NCI-H187 (cell line): ENCODE measurements at regions not wholly inside any gene's neighbourhood (a gene's known extent, or its start where the extent isn't known, plus 50 kb on each side); places are given as distances from the start of the nearest gene placed in this dataset.

Source experiments
- DNase-seq, 2 experiments: peaks; one replicate each; lab custom pipeline; 2025; lab: John Stamatoyannopoulos, UW

GRCh38 chr1:83725735-83726360, 273.1 kb downstream of the TTLL7 start:
- DNase-seq = no peak

GRCh38 chr1:83718338-83718737, 280.6 kb downstream of the TTLL7 start:
- no peak for DNase-seq

DNA sequence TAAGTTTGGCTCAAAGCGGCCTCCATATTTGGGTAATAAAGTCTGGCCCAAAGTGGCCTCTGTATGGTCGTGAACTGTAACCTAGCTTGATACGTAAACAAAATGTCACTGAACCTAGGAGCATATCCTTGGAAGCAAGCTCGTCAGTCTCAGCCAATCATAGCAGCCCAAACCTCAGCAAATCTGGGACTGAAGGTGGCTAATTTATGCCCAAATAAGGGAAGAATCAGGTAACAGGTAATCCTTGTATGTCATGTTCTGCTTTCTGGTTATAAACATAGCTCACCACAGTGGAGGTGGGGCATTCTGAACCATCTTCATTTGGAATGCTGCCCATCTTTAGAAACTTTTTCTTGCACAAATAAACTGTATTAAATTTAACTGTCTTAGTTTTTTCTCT, 281.1 kb downstream of the TTLL7 start:
- DNase-seq = no peak

- no peak for DNase-seq
Observed at GRCh38 chr1:83716641-83717040, 282.3 kb downstream of the TTLL7 start.

DNA sequence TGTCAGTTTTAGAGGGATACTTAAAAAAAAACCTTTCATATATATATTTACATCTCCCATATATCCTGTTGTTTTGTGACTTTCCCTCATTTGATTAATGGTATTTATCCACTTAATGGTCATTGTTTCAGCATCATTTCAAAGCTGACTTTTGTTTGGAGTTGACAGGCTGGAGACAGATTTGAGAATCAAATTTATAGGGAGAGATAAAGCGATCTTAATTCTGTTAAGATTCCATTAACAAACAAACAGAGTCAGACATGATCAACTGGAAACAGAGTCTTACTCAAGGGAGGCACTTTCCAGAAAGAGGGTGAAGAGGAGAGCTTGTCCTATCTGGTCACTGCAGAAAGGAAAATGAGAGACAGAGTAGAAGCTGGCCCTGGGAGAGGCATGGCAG, 283.4 kb downstream of the TTLL7 start:
- DNase-seq = no peak

- no peak for DNase-seq
Observed at GRCh38 chr1:83709662-83710061, 289.3 kb downstream of the TTLL7 start.

DNA sequence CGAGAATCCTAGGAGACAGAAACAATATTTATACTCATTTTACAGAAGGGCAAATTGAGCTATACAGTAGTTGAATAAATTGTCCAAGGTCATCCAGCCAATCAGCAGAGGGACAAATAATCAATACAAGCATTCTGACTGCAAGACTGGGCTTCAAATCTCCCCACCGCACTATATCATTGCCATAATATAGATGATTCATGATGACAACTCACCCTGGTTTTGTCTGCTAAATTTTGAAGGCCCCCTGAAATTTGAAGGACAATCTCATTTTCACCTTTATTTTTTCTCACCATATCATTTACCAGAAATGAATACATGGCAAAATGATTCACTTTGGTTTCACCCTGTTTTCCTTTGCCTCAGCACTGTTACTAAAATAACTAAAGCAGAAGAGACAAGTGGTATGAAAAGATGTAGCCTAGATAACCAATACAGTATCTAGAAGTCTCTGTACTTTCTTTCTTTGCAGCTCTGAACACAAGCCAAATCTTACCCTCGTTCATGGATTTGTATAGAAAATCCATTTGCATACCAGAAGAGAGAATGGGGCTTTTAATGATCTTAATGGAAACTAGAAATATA, 292.5 kb downstream of the TTLL7 start:
- DNase-seq = no peak

DNA sequence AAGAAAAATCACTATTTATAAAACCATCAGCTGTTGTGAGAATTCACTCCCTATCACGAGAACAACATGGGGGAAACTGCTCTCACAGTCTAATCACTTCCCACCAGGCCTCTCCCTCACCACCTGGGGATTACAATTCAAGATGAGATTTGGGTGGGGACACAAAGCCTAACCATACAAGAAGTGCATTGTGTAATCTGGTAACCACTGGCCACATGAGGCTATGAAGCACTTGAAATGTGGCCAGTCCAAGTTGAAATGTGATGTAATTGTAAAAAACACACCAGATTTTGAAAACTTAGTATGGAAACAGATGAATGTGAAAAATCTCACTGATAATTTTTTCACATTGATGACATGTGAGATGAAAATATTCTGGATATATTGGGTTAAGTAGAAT, 293.8 kb downstream of the TTLL7 start:
- DNase-seq = no peak

GRCh38 chr1:83704350-83704749, 294.6 kb downstream of the TTLL7 start:
- DNase-seq = no peak

DNA sequence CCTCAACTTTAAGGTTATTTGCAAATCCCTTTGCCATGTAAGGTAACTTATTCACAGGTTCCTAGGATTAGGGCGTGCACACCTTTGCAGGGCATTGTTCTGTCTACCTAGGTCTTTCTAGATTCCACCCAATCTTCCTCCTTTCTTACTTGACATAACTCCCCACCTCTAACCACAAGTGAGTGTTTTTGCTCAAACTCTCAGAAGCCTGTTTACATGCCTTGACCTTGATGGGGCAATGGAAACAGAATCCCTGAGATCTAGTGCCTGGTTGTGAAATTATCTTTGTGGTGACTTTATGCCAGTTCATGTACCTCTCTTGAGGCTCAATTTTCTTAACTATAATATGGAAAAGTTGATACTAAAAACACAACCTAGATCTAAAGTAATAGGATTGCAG, 296.6 kb downstream of the TTLL7 start:
- no peak for DNase-seq

DNA sequence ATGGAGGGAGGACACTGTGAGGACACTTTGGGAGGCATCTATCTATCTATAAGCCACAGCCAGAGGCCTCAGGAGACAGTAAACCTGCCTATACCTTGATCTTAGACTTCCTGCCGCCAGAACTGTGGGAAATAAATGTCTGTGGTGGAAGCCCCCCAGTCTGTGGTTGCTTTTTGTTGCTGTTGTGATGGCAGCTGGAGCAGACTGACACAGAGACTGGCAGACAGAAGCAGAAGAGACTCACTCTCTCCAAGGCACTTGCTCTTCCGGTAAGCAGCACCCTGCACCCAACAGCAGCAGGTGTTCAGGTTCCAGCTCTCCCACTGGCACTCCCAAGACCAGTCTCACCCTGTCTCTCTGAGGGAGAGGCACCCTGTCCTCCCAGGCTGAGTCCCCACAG, 297.6 kb downstream of the TTLL7 start:
- DNase-seq = no peak

DNA sequence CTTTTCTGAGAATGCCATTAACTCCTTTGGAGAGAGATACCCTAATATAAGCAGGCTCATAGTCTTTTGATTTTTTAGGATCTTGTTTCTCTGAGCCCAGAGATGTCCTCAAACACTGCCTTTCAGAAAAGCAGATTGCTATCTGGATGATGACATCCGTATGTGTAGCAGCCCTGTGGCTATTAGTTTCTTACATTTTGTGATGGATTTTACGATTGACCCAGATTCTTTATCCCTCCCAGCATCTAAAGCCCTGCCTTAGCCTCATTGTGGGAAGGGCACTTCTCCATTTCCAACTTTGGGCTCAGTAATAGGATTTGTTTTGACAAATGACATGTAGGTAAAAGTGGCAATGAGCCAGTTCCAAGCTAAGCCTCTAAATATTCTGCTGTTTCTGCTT, 300.3 kb downstream of the TTLL7 start:
- no peak for DNase-seq

- DNase-seq = no peak
Observed at GRCh38 chr1:83697961-83698360, 301.0 kb downstream of the TTLL7 start.

DNA sequence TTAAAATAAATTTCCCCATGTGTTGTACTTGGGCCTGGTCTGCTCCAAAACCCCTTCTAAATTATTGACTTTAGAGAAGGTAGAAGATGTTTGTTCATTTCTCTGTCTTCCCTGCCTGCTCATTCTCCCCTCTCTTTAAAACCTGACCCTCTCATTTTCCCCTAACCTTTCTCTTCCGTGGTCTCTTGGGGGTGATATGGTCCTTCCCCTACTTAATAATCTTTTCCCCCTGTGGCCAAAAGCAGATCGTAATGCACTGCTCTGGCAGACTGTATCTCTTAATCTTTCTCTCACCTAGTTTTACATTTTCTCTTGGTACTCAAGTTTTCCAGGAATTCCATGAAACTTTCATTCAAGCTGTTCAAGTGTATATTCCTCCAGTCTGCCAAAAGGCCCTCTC, 301.7 kb downstream of the TTLL7 start:
- DNase-seq = no peak

DNA sequence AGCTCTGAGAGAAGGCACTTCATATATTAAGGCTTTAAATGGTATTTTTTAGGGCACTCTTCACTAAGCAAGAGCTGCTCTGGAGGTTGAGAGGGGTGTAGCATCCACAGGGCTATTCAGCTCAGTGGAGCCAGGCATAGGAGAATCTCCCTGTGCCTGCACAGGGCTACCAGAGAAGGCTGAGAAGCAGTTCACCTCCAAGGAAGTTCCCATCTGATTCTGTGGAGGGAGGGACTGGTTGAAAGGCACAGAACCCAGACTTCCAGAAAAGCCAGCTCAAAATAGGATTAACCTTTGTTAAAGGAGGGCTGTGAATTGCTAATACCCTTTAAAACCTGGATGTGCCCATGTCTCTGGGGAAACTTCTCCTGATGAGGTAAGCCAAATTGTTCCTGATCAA, 304.5 kb downstream of the TTLL7 start:
- DNase-seq = no peak

- DNase-seq = no peak
Observed at GRCh38 chr1:83693427-83694126, 305.4 kb downstream of the TTLL7 start.

- no peak for DNase-seq
Observed at GRCh38 chr1:83692524-83693381, 306.2 kb downstream of the TTLL7 start.

DNA sequence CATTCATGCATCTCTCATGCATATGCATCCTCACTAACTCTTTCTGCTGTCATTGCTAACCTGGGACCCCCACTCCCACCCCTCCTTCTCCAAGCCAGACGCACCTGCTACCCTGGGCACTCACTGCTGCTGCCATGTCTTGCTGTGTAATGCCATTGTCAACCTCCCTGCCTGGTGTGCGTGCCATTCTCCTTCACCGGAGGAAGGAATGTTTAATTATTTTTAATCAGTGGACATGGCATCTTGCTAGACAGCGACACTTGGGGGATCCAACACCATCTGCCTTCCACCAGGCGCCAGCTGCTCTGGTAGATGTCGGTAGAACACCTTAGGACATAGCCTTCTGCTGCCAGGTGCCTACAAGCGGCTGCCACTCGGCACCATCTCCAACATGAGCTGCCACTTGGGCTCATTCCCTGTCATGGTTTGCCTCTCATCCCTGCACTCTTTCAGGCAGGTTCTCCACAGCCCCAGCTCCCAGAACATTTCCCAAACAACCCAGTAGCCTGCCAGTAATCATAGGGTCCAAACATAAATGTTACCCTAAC, 306.9 kb downstream of the TTLL7 start:
- DNase-seq = no peak

- no peak for DNase-seq
Observed at GRCh38 chr1:83689921-83690868, 308.7 kb downstream of the TTLL7 start.

DNA sequence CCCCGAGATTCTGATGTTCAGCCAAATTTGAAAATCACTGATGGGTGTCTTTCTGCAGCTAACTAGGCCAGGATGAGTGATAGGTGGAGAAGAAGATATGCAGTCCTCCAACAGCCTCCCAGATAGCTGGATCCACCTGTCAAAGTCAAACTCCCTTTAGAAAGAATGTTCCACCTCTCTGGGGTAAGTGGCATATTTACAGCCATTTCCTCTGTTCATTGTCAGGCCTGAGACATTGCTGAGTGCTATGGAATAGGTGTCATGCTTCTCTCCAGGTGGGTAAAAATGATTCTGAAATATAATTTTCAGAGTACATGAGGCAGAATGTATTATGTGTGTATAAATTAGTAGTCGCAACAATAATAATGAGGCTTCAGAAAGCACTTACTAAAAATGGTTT, 316.8 kb downstream of the TTLL7 start:
- no peak for DNase-seq

- DNase-seq = no peak
Observed at GRCh38 chr1:83676106-83676505, 322.8 kb downstream of the TTLL7 start.
